Cardiac muscle cell (in vitro differentiated cells and primary cell): ENCODE measurements at regions not wholly inside any gene's neighbourhood (a gene's known extent, or its start where the extent isn't known, plus 50 kb on each side); places are given as distances from the start of the nearest gene placed in this dataset.
A peak's percentile ranks its signal among the peaks of the same experiment; 100 is the strongest.

Source experiments
- DNase-seq, 2 donors: peaks; one replicate each; pipeline versions ENCODE4 v3.0.0 to v3.0.0-alpha.2; 2010 to 2017; ENCODE audit warnings: low read depth in 1 of 2, low spot score in 1 of 2
- H3K27ac ChIP-seq: fragments of 200-600 bp; sonication (generic); 2 replicates; pipeline ENCODE4 v1.5.1; 2016
- H3K27me3 ChIP-seq: fragments of 200-600 bp; sonication (generic); 2 replicates; pipeline ENCODE4 v1.6.0; 2016; ENCODE audit warnings: control low read depth
- H3K36me3 ChIP-seq: fragments of 200-600 bp; sonication (generic); 2 replicates; pipeline ENCODE4 v1.5.1; 2016; ENCODE audit warnings: control low read depth
- H3K4me1 ChIP-seq: fragments of 200-600 bp; sonication (generic); 2 replicates; pipeline ENCODE4 v1.8.1; 2017; ENCODE audit warnings: low read depth, mild to moderate bottlenecking, mixed run types
- H3K4me3 ChIP-seq: fragments of 200-600 bp; sonication (generic); 2 replicates; pipeline ENCODE4 v1.5.1; 2016; ENCODE audit warnings: mild to moderate bottlenecking
- H3K9me3 ChIP-seq: fragments of 200-600 bp; sonication (generic); 2 replicates; pipeline ENCODE4 v1.5.1; 2017; ENCODE audit warnings: low read depth, mild to moderate bottlenecking, control low read depth
- CTCF ChIP-seq: IDR thresholded peaks from 2 replicates; pipeline ENCODE4 v1.5.1; 2012; ENCODE audit warnings: low read depth, mild to moderate bottlenecking, low read length

GRCh38 chr1:117681901-117682250 is 76.0 kb downstream of the TENT5C start:
- Histone ChIP-seq H3K4me1 (no peaks in the 10 kb centered on the region), H3K9me3 (no peaks in the 10 kb centered on the region), H3K27me3 (no peaks in the 10 kb centered on the region), H3K36me3 (no peaks in the 10 kb centered on the region), H3K4me3 (no peak overlapping the region), H3K27ac (no peak overlapping the region)
- no peak for TF ChIP-seq CTCF
- no peak for DNase-seq

- no peak for TF ChIP-seq CTCF
- H3K27ac ChIP-seq, result no peak overlapping the region
- H3K4me3 ChIP-seq, result no peak overlapping the region
- H3K36me3 ChIP-seq, result no peaks in the 10 kb centered on the region
- no peak for DNase-seq
- no peaks in the 10 kb centered on the region for H3K9me3 ChIP-seq
- H3K27me3 ChIP-seq, result no peaks in the 10 kb centered on the region
- no peaks in the 10 kb centered on the region for H3K4me1 ChIP-seq
These were observed 76.5 kb downstream of the TENT5C start for GRCh38 chr1:117682372-117682771.

GRCh38 chr1:117683571-117684285 is 77.9 kb downstream of the TENT5C start:
- no peak overlapping the region for H3K4me3 ChIP-seq
- H3K36me3 ChIP-seq, result no peaks in the 10 kb centered on the region
- TF ChIP-seq CTCF, result no peak
- no peaks in the 10 kb centered on the region for H3K9me3 ChIP-seq
- no peak overlapping the region for H3K27ac ChIP-seq
- no peaks in the 10 kb centered on the region for H3K4me1 ChIP-seq
- DNase-seq, result peak in 1 of 2 donors; percentile 46
- H3K27me3 ChIP-seq, result no peaks in the 10 kb centered on the region

- Histone ChIP-seq H3K27ac (no peak overlapping the region), H3K36me3 (no peaks in the 10 kb centered on the region), H3K4me1 (no peaks in the 10 kb centered on the region), H3K4me3 (no peak overlapping the region), H3K9me3 (no peaks in the 10 kb centered on the region), H3K27me3 (peaks cover 7% of the 10 kb centered on the region)
- TF ChIP-seq CTCF, result peak; percentile 3
- DNase-seq, result no peak
These were observed 80.3 kb downstream of the TENT5C start for GRCh38 chr1:117685936-117686806.

- H3K9me3 ChIP-seq, result no peaks in the 10 kb centered on the region
- no peak for TF ChIP-seq CTCF
- peak in 1 of 2 donors; percentile 74 for DNase-seq
- H3K36me3 ChIP-seq, result no peaks in the 10 kb centered on the region
- H3K27ac ChIP-seq, result no peak overlapping the region
- H3K4me3 ChIP-seq, result no peak overlapping the region
- H3K27me3 ChIP-seq, result peaks cover 7% of the 10 kb centered on the region
- no peaks in the 10 kb centered on the region for H3K4me1 ChIP-seq
These were observed 81.1 kb downstream of the TENT5C start for GRCh38 chr1:117686907-117687306.
